K562 (cell line): ENCODE measurements at regions not wholly inside any gene's neighbourhood (a gene's known extent, or its start where the extent isn't known, plus 50 kb on each side); places are given as distances from the start of the nearest gene placed in this dataset.

ENCODE experiments used
- ATAC-seq: fragments of 200-7000 bp; cut with Tn5 transposase; 3 replicates; pipeline ENCODE4 v1.9.1; 2020; ENCODE audit warnings: moderate library complexity
- BruUV-seq: library from RNA; stranded (reverse); fragments of 400-500 nt; replicated peaks from 2 replicates; lab custom pipeline; 2021; lab: Mats Ljungman, UMichigan
- CTCF ChIA-PET: fragments of 300-600 bp; formaldehyde crosslinking; extraction: SDS; loops from one replicate; lab custom pipeline; 2021; ENCODE audit warnings: low intra/inter-chr PET ratio; lab: Yijun Ruan, JAX
- POLR2A ChIA-PET: fragments of 300-600, 350-650 bp; sonication (Branson Sonifier 250); formaldehyde crosslinking; extraction: SDS; loops from one replicate; lab custom pipeline; 2021; ENCODE audit warnings: antibody characterized with exemption, inconsistent platforms; lab: Yijun Ruan, JAX
- DNase-seq, 4 experiments: peaks; one replicate each; pipeline versions ENCODE4 v3.0.0 to v3.0.0-alpha.2; 2011 to 2018; ENCODE audit warnings: low spot score in 3 of 4, mixed read lengths in 3 of 4; ENCODE audit errors: extremely low read depth in 1 of 4
- FAIRE-seq: peaks from 2 replicates; lab custom pipeline; 2011; peaks lifted over from hg19 to GRCh38; lab: Jason Lieb, UNC
- H2AFZ ChIP-seq: 2 replicates; pipeline ENCODE4 v1.6.0; 2011; ENCODE audit warnings: low read depth, low read length, control low read depth, inconsistent platforms
- H3K27ac ChIP-seq: fragments of 200-600 bp; 3 replicates; pipeline ENCODE4 v1.8.0; 2011; ENCODE audit warnings: low read depth, mild to moderate bottlenecking, control low read depth, inconsistent platforms, low read length, moderate library complexity, mixed read lengths; ENCODE audit errors: extremely low read depth
- H3K27me3 ChIP-seq, 2 experiments: fragments of 300-600 bp in 1 of 2; 2 replicates in 1 of 2; 3 replicates in 1 of 2; pipeline versions ENCODE4 v1.6.0 to v1.8.0; 2011; ENCODE audit warnings: inconsistent platforms in 2 of 2, low read length in 2 of 2, mild to moderate bottlenecking in 1 of 2, mixed read lengths in 1 of 2, moderate library complexity in 1 of 2; ENCODE audit not compliant: control insufficient read depth in 2 of 2, insufficient read depth in 2 of 2
- H3K36me3 ChIP-seq: fragments of 300-600 bp; 3 replicates; pipeline ENCODE4 v1.8.0; 2011; ENCODE audit warnings: mild to moderate bottlenecking, low read length, inconsistent platforms; ENCODE audit not compliant: control insufficient read depth, insufficient read depth
- H3K4me1 ChIP-seq, 2 experiments: fragments of 200-600 bp in 1 of 2; replicated peaks in 1 of 2; 2 replicates in 1 of 2; 3 replicates in 1 of 2; pipeline versions ENCODE4 v1.5.1 to v1.8.0; 2011; ENCODE audit warnings: inconsistent platforms in 2 of 2, low read length in 2 of 2, mild to moderate bottlenecking in 1 of 2, mixed read lengths in 1 of 2, moderate library complexity in 1 of 2; ENCODE audit not compliant: control insufficient read depth in 2 of 2, insufficient read depth in 2 of 2
- H3K4me2 ChIP-seq: 2 replicates; pipeline ENCODE4 v1.6.1; 2011; ENCODE audit warnings: low read length, control low read depth, inconsistent platforms, mixed read lengths; ENCODE audit not compliant: insufficient read depth
- H3K4me3 ChIP-seq: fragments of 200-600 bp; sonication (generic), shearing (Covaris generic); 2 replicates; pipeline ENCODE4 v1.5.1; 2016; ENCODE audit warnings: control low read depth, inconsistent platforms
- H3K79me2 ChIP-seq: fragments of 200-600 bp; 3 replicates; pipeline ENCODE4 v1.8.0; 2011; ENCODE audit warnings: low read length, inconsistent platforms; ENCODE audit not compliant: control insufficient read depth, insufficient read depth
- H3K9ac ChIP-seq, 2 experiments: 2 replicates each; pipeline versions ENCODE4 v1.6.0 to v1.6.1; 2011; ENCODE audit warnings: low read depth in 2 of 2, low read length in 2 of 2, control low read depth in 1 of 2, inconsistent platforms in 1 of 2, mild to moderate bottlenecking in 1 of 2, mixed read lengths in 1 of 2; ENCODE audit not compliant: insufficient read depth in 1 of 2
- H3K9me1 ChIP-seq: one replicate; pipeline ENCODE4 v1.6.0; 2011; ENCODE audit warnings: inconsistent platforms, mild to moderate bottlenecking, low read length, moderate library complexity; ENCODE audit not compliant: control insufficient read depth, insufficient read depth
- H3K9me3 ChIP-seq: replicated peaks from 2 replicates; pipeline ENCODE4 v1.5.1; 2011; ENCODE audit warnings: low read depth, low read length, inconsistent platforms; ENCODE audit not compliant: control insufficient read depth, insufficient read depth
- H4K20me1 ChIP-seq: replicated peaks from 2 replicates; pipeline ENCODE4 v1.6.1; 2011; ENCODE audit warnings: low read length, inconsistent platforms, mixed read lengths; ENCODE audit not compliant: control insufficient read depth, insufficient read depth
- ARHGAP35 ChIP-seq: fragments of 450-650 bp; IDR thresholded peaks from 2 replicates; pipeline ENCODE4 v1.6.1; 2018; ENCODE audit not compliant: partially characterized antibody
- ASH1L ChIP-seq: fragments of 450-650 bp; IDR thresholded peaks from 2 replicates; pipeline ENCODE4 v1.6.1; 2018; ENCODE audit warnings: borderline replicate concordance, mild to moderate bottlenecking, low read depth; ENCODE audit not compliant: partially characterized antibody
- BMI1 ChIP-seq: fragments of 150-350 bp; IDR thresholded peaks from 2 replicates; pipeline ENCODE4 v1.6.1; 2014; ENCODE audit warnings: low read length
- BRCA1 ChIP-seq, 2 experiments: fragments of 450-650 bp in 1 of 2; sonication (generic) in 1 of 2; formaldehyde crosslinking in 1 of 2; IDR thresholded peaks; 2 replicates each; pipeline versions ENCODE4 v1.5.0 to v1.6.1; 2017 to 2020; ENCODE audit warnings: mild to moderate bottlenecking in 1 of 2, missing genetic modification reagents in 1 of 2
- HMGXB4 ChIP-seq: sonication (generic); formaldehyde crosslinking; IDR thresholded peaks from 2 replicates; pipeline ENCODE4 v1.8.1; 2023; ENCODE audit warnings: mild to moderate bottlenecking, missing genetic modification reagents
- JUNB ChIP-seq: fragments of 450-650 bp; formaldehyde crosslinking; conservative IDR thresholded peaks from 2 replicates; pipeline ENCODE4 v1.4.0; 2020; ENCODE audit warnings: mild to moderate bottlenecking
- MCM2 ChIP-seq: fragments of 450-650 bp; IDR thresholded peaks from 2 replicates; pipeline ENCODE4 v1.6.1; 2017; ENCODE audit warnings: low read depth, mild to moderate bottlenecking
- NFYB ChIP-seq: IDR thresholded peaks from 2 replicates; pipeline ENCODE4 v1.6.1; 2011; ENCODE audit warnings: mild to moderate bottlenecking, moderate library complexity; ENCODE audit not compliant: insufficient read length; ENCODE audit errors: extremely low read depth
- NR2F6 ChIP-seq: fragments of 450-650 bp; formaldehyde crosslinking; IDR thresholded peaks from 2 replicates; pipeline ENCODE4 v1.4.0; 2020; ENCODE audit warnings: mild to moderate bottlenecking
- SAFB ChIP-seq: fragments of 200-400 bp; formaldehyde crosslinking; IDR thresholded peaks from 2 replicates; pipeline ENCODE4 v1.6.1; 2017; ENCODE audit warnings: low read depth, low read length, borderline replicate concordance
- TAL1 ChIP-seq: fragments of 450-650 bp; IDR thresholded peaks from 2 replicates; pipeline ENCODE4 v1.6.1; 2016; ENCODE audit warnings: mild to moderate bottlenecking
- U2AF1 ChIP-seq: fragments of 200-400 bp; formaldehyde crosslinking; optimal IDR thresholded peaks from 2 replicates; pipeline ENCODE3; 2017; ENCODE audit warnings: mild to moderate bottlenecking, low read depth, low read length, moderate library complexity
- ZBTB49 ChIP-seq: sonication (generic); formaldehyde crosslinking; IDR thresholded peaks from 2 replicates; pipeline ENCODE4 v1.8.0; 2022; ENCODE audit warnings: missing genetic modification reagents, mild to moderate bottlenecking, borderline replicate concordance
- ZNF197 ChIP-seq: fragments of 200-800 bp; sonication (Bioruptor generic); IDR thresholded peaks from 2 replicates; pipeline ENCODE4 v1.6.1; 2016; ENCODE audit warnings: low read depth, missing genetic modification characterization, missing compliant biosample characterization
- ZNF436 ChIP-seq: fragments of 250-450, 450-650 bp; sonication (Bioruptor Pico); formaldehyde crosslinking; IDR thresholded peaks from 2 replicates; pipeline ENCODE4 v1.7.0; 2020; ENCODE audit warnings: mild to moderate bottlenecking
- ZNF449 ChIP-seq: fragments of 250-450 bp; sonication (Bioruptor Pico); IDR thresholded peaks from 2 replicates; pipeline ENCODE4 v1.8.0; 2022; ENCODE audit warnings: moderate library complexity, mild to moderate bottlenecking, inconsistent platforms
- ZNF507 ChIP-seq: conservative IDR thresholded peaks from 2 replicates; pipeline ENCODE4 v1.6.1; 2017; ENCODE audit warnings: missing genetic modification characterization, missing compliant biosample characterization
- WGBS: fragments of 100-300 bp; shearing (Covaris generic); methylation state at CpG from one replicate; pipeline ENCODE4 v1.1.6; 2016; ENCODE audit warnings: low coverage, mixed read lengths; ENCODE audit not compliant: insufficient coverage; ENCODE audit errors: missing lambda C conversion rate; 5-methylcytosine and 5-hydroxymethylcytosine counted together
- in situ Hi-C: fragments of 300-500 bp; cut with MboI; formaldehyde crosslinking; loops from 4 replicates; pipeline ENCODE4 v1.15.0; 2018; ENCODE audit warnings: inconsistent platforms, mixed read lengths
- intact Hi-C: fragments of 100-400 bp; cut with micrococcal nuclease; formaldehyde crosslinking; loops from 2 replicates; pipeline ENCODE4 v1.14.2; 2022
- TF ChIP-seq, protein P1 (sequence below): fragments of 450-650 bp; IDR thresholded peaks from 2 replicates; pipeline ENCODE4 v1.6.1; 2016; ENCODE audit warnings: low read depth, mild to moderate bottlenecking, moderate library complexity

- TF ChIP-seq ZNF449 (CRISPR knock-in tag) (no peak), ZNF507 (tag) (no peak), ZNF436 (CRISPR knock-in tag) (no peak), ASH1L (no peak), ZNF197 (no peak), NFYB (no peak), JUNB (CRISPR knock-in tag) (no peak), NR2F6 (CRISPR knock-in tag) (no peak), U2AF1 (no peak)
- TF ChIP-seq, protein P1, sequence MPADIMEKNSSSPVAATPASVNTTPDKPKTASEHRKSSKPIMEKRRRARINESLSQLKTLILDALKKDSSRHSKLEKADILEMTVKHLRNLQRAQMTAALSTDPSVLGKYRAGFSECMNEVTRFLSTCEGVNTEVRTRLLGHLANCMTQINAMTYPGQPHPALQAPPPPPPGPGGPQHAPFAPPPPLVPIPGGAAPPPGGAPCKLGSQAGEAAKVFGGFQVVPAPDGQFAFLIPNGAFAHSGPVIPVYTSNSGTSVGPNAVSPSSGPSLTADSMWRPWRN = no peak
Observed at GRCh38 chr7:67794544-67794943, 797.9 kb downstream of the TYW1 start (continued).

GRCh38 chr7:67803789-67804188 is 807.2 kb downstream of the TYW1 start:
- no peaks in the 10 kb centered on the region for H4K20me1 ChIP-seq
- ChIA-PET POLR2A (interaction anchor here (0.8 kb wide), 1 partner anchor 310 kb away, joined by 3 read pairs; no protein-coding TSS in a partner anchor), CTCF (no interaction called here)
- no peaks in the 10 kb centered on the region for H3K4me1 ChIP-seq
- no peak overlapping the region for H3K27ac ChIP-seq
- H3K4me2 ChIP-seq = no peak overlapping the region
- 0% methylated on average over 8 of the region's 8 CpGs for WGBS
- FAIRE-seq (no peak), DNase-seq (no peak), ATAC-seq (no peak)
- H2AFZ ChIP-seq = no peak overlapping the region
- no peaks in the 10 kb centered on the region for H3K79me2 ChIP-seq
- H3K9me3 ChIP-seq = no peaks in the 10 kb centered on the region
- in situ Hi-C loops (no loop called here), intact Hi-C loops (no loop called here)
- peaks cover 0 to 18% of the 10 kb centered on the region in 2 experiments; a peak in 3 of 5 replicates for H3K27me3 ChIP-seq
- H3K4me3 ChIP-seq = no peak overlapping the region
- no peaks in the 10 kb centered on the region for H3K36me3 ChIP-seq
- no TSS peak for BruUV-seq
- no peak overlapping the region for H3K9ac ChIP-seq
- no peaks in the 10 kb centered on the region for H3K9me1 ChIP-seq
- no peak for TF ChIP-seq ZBTB49 (CRISPR knock-in tag)
- TF ChIP-seq HMGXB4 (CRISPR knock-in tag) = no peak
- TF ChIP-seq BRCA1 (IDR thresholded peaks at IDR 0.05) = no peak
- no peak for TF ChIP-seq BRCA1 (CRISPR knock-in tag; IDR thresholded peaks at IDR 0.05)
- no peak for TF ChIP-seq BMI1
- TF ChIP-seq SAFB = no peak
- no peak for TF ChIP-seq TAL1
- TF ChIP-seq MCM2 = no peak
- no peak for TF ChIP-seq ARHGAP35
